Pancreas (tissue), 10 donors: ENCODE measurements at regions not wholly inside any gene's neighbourhood (a gene's known extent, or its start where the extent isn't known, plus 50 kb on each side); places are given as distances from the start of the nearest gene placed in this dataset.
A peak's percentile ranks its signal among the peaks of the same experiment; 100 is the strongest.

Experiments used
- ATAC-seq, 4 donors: fragments of 200-7000 bp; cut with Tn5 transposase; one replicate each; pipeline versions ENCODE4 v1.8.0 to v1.9.1; 2020; ENCODE audit warnings: mild to moderate bottlenecking in 4 of 4, moderate library complexity in 4 of 4
- DNase-seq, 6 donors: peaks; one replicate each; pipeline ENCODE4 v3.0.0-alpha.2; 2020
- FAIRE-seq: peaks from 2 replicates; lab custom pipeline; 2012; peaks lifted over from hg19 to GRCh38; lab: Jason Lieb, UNC
- H3K27ac ChIP-seq, 4 donors: fragments of 200-600 bp; sonication (generic); 1 replicate in 3 of 4; 2 replicates in 1 of 4; pipeline versions ENCODE4 v1.5.0 to v1.8.0; 2020
- H3K27me3 ChIP-seq, 4 donors: fragments of 200-600 bp; one replicate each; pipeline ENCODE4 v1.8.0; 2021
- H3K36me3 ChIP-seq, 3 donors: fragments of 200-600 bp; sonication (generic) in 1 of 3; one replicate each; pipeline versions ENCODE4 v1.5.0 to v1.8.0; 2020 to 2021
- H3K4me1 ChIP-seq, 3 donors: fragments of 200-600 bp; one replicate each; pipeline ENCODE4 v1.8.0; 2021
- H3K4me3 ChIP-seq, 4 donors: fragments of 200-600 bp; sonication (generic) in 2 of 4; one replicate each; pipeline versions ENCODE4 v1.5.0 to v1.8.0; 2020 to 2021
- H3K9me3 ChIP-seq, 4 donors: fragments of 200-600 bp; one replicate each; pipeline ENCODE4 v1.8.0; 2021
- WGBS, 2 donors: extraction: QIAGEN DNeasy Blood & Tissue Kit; methylation state at CpG; one replicate each; pipeline ENCODE4 v1.1.7; 2013; 5-methylcytosine and 5-hydroxymethylcytosine counted together
- intact Hi-C, 3 donors: fragments of 100-400 bp; cut with DNase I; formaldehyde crosslinking; loops; one replicate each; pipeline versions ENCODE4 v1.11.1 to v1.14.2; 2022
- TF ChIP-seq, protein P1 (sequence below), 4 donors: fragments of 200-600 bp; sonication (generic) in 3 of 4; IDR thresholded peaks; one replicate each; pipeline versions ENCODE4 v1.5.0 to v1.8.0; 2021; ENCODE audit warnings: antibody characterized with exemption in 4 of 4
- donor health status: healthy with polysubstance abuse.
- donor health status: DM: no; HTN: no; CAD: no; lungs with moderate emphysema.
- donor health status: DM: no; HTN: no; CAD: no.
- donor health status: control.
- donor health status: control.
- donor health status: Bipolar disorder and iron deficiency.
- donor health status: DM: yes; HTN: yes; CAD: no.
- donor health status: DM: no; HTN: no; CAD: no.
- donor health status: DM: no; HTN: no; CAD: no.
- donor health status: DM: yes; HTN: yes; CAD: no.

DNA sequence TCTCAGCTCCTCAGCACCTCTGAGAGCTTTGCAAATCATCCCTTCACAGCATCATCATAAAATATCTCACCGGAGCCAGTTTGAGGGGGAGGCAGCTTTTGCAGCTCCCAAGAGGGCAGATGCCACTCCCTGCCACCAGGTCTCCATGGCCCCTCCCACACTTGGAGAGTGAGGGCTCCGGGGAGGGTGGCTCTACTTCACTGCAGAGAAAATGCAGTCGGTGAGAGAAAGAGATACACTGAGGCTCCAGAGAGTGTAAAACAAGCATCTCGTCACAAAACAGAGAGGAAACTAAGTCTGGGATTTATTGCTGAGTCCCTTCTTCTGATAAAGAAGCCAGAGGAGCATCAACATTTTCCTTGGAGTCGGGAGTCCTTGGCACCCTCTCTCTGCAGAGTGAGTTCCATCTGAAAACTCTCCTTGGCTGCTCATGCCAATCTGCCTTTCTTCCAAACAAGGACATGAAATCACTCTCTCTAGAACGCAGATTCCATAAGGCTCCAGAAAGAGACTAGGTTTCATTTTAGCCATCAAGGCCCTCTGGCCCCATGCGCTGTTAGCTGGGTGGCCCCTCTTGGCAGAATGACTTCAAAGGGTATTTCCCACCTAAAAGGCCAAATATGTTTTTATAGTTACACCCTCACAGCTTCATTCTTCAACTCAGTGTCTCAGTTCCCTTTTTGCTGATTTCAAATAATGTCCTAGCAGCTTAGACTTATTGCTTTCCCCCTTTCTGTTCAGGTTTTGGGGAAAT is 70.6 kb upstream of the F13A1 start:
- FAIRE-seq (no peak), DNase-seq (no peak), ATAC-seq (no peak)
- intact Hi-C loops, result no loop called here
- no peaks in the 10 kb centered on the region for H3K27me3 ChIP-seq
- no peaks in the 10 kb centered on the region for H3K4me1 ChIP-seq
- H3K36me3 ChIP-seq, result no peaks in the 10 kb centered on the region
- H3K27ac ChIP-seq, result no peak overlapping the region
- TF ChIP-seq, protein P1, sequence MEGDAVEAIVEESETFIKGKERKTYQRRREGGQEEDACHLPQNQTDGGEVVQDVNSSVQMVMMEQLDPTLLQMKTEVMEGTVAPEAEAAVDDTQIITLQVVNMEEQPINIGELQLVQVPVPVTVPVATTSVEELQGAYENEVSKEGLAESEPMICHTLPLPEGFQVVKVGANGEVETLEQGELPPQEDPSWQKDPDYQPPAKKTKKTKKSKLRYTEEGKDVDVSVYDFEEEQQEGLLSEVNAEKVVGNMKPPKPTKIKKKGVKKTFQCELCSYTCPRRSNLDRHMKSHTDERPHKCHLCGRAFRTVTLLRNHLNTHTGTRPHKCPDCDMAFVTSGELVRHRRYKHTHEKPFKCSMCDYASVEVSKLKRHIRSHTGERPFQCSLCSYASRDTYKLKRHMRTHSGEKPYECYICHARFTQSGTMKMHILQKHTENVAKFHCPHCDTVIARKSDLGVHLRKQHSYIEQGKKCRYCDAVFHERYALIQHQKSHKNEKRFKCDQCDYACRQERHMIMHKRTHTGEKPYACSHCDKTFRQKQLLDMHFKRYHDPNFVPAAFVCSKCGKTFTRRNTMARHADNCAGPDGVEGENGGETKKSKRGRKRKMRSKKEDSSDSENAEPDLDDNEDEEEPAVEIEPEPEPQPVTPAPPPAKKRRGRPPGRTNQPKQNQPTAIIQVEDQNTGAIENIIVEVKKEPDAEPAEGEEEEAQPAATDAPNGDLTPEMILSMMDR (IDR thresholded peaks at IDR 0.05), result no peak
- H3K4me3 ChIP-seq, result no peak overlapping the region
- no peaks in the 10 kb centered on the region for H3K9me3 ChIP-seq
- 47 to 52% methylated on average over 7 of the region's 7 CpGs for WGBS, 2 donors

- DNase-seq (no peak), ATAC-seq (no peak), FAIRE-seq (no peak)
- H3K9me3 ChIP-seq, result no peaks in the 10 kb centered on the region
- H3K36me3 ChIP-seq, result no peaks in the 10 kb centered on the region
- TF ChIP-seq, protein P1 (IDR thresholded peaks at IDR 0.05), result no peak
- WGBS, 2 donors, result 68 to 73% methylated on average over 7 of the region's 7 CpGs
- no peak overlapping the region for H3K27ac ChIP-seq
- H3K4me3 ChIP-seq, result no peak overlapping the region
- no peaks in the 10 kb centered on the region for H3K4me1 ChIP-seq
- H3K27me3 ChIP-seq, result no peaks in the 10 kb centered on the region
- intact Hi-C loops, result no loop called here
Observed at GRCh38 chr6:6392214-6393068, 72.0 kb upstream of the F13A1 start.

- Histone ChIP-seq H3K27me3 (no peaks in the 10 kb centered on the region), H3K9me3 (no peaks in the 10 kb centered on the region), H3K4me1 (no peaks in the 10 kb centered on the region), H3K4me3 (no peak overlapping the region), H3K27ac (no peak overlapping the region), H3K36me3 (no peaks in the 10 kb centered on the region)
- no peak for ATAC-seq
- DNase-seq, result no peak
- intact Hi-C loops, result no loop called here
- WGBS, 2 donors, result 67 to 74% methylated on average over 6 of the region's 6 CpGs
- no peak for FAIRE-seq
- TF ChIP-seq, protein P1 (IDR thresholded peaks at IDR 0.05), result no peak
Observed at GRCh38 chr6:6393069-6393529, 72.6 kb upstream of the F13A1 start.

DNA sequence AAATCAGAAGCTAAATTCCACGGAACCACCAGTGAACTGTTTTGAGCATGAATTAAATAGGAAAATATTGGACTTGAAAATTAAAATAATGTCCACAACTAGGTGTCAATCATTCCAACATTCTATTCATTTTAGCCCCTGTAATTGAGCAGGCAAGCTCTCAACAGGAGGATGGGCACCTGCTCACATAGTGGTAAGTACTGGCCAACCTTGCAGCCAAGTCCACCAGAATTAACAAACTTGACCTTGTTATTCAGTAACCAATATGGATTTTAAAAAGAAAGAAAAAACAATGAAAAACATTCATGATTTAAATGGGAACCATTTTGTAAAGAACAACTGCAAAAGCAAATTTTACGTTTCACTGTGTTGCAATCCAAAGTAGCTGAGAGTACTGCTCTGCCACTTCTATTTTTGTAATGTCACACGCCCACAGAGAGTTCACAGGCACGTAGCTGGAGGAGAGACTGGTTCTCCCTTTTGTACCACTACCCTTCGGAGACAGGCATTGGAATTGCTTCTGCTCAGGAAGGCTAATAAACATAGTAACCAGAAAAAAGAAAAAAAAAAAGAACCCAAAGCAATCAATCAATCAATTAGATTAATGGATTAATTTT is 75.2 kb upstream of the F13A1 start:
- FAIRE-seq (no peak), ATAC-seq (peak; percentile 48 to 85 (median 75))
- intact Hi-C loops, result no loop called here

More for the DNA sequence above, 75.2 kb upstream of the F13A1 start:
- Histone ChIP-seq H3K9me3 (no peaks in the 10 kb centered on the region), H3K4me3 (no peak overlapping the region), H3K27ac (no peak overlapping the region), H3K36me3 (no peaks in the 10 kb centered on the region), H3K4me1 (no peaks in the 10 kb centered on the region), H3K27me3 (no peaks in the 10 kb centered on the region)
- TF ChIP-seq, protein P1 (IDR thresholded peaks at IDR 0.05), result no peak
- 38 to 48% methylated on average over 5 of the region's 5 CpGs for WGBS, 2 donors
- peak in 1 of 6 donors; percentile 24 for DNase-seq
